HG03103 (cell line): ENCODE measurements at regions not wholly inside any gene's neighbourhood (a gene's known extent, or its start where the extent isn't known, plus 50 kb on each side); places are given as distances from the start of the nearest gene placed in this dataset.

Source experiments
- ATAC-seq: cut with Tn5 transposase; IDR thresholded peaks from one replicate; pipeline ENCODE4 v1.9.1; 2021; ENCODE audit warnings: low read depth; ENCODE audit not compliant: unreplicated experiment

DNA sequence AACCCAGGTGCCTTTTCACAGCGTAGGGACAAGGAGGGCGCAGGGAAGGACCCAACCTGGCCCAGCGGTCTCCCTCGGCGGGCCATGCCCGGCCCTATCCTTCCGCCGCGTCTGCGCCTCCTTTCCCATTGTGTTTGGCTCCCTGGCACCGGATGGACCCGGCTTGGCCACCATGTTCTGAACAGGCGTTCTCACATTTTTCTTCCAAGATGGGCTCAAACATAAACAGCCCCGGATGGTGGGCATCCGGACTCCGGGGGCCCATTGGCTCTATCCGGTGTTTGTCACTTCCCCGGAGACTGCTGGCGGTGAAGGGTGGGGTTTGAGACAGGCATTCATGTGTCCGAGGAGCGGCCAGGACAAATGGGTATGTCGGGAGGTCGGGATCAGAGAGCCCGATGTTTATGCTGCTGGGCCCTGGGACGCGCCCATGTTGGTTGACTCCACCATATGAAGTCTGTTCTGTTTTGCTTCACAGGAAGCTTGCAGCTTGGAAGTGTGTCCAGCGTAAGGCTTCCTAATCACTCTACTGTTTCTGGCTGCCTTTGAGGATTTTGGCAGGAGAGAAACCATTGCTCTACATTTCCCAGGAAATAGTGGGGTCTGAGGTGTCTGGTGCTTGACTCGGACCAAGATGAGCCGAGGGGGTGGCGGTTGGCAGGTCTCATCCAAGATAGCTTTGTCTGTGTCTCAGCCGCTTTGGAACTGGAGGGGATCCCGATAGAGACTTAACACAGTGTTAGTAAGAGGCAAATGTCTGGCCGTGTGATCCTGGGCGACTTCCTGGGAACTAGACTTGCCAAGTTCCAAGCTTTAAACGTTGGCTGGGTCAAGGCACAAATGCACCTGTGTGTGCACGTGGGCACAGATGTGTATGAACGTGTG lies 188.3 kb downstream of the IRF8 start:
- ATAC-seq: no peak

DNA sequence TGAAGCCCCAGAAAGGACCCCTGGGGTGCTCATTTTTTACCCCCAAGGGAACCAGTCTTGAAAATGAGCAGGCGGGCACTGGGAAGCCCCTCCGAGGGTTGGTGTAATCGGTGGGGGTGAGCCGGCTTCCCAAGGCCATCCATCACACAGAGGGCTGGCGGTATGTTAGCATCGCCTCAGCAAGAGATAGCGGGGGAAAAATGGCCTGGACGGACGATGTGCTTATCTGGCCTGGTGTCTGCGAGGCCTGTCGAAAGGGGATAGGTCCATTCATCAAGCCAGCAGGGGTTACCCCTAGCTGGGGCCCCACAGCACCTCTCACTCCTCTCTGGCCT lies 188.9 kb downstream of the IRF8 start:
- ATAC-seq: no peak

DNA sequence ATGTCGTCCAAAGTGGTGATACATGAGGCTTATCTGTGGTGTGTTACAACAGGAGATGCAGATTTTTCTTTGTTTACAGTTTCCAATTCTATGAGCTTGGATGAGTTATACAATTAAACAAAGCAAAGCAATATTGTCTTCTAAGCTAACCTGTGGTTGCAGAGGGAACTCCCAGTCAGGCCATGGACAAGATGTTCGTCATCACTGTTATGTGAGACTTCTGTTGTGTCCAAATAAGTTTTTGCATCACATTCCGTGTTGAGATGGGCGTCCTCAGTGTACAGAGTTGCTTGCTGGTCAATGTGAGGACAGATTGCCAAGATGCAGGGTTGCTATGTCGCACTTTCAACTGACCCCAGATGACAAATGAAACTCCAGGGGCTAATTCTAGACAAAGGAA lies 189.3 kb downstream of the IRF8 start:
- no peak for ATAC-seq

GRCh38 chr16:86088816-86089215 lies 189.9 kb downstream of the IRF8 start:
- ATAC-seq: no peak

- no peak for ATAC-seq
These were observed 190.5 kb downstream of the IRF8 start for GRCh38 chr16:86089334-86089900.

DNA sequence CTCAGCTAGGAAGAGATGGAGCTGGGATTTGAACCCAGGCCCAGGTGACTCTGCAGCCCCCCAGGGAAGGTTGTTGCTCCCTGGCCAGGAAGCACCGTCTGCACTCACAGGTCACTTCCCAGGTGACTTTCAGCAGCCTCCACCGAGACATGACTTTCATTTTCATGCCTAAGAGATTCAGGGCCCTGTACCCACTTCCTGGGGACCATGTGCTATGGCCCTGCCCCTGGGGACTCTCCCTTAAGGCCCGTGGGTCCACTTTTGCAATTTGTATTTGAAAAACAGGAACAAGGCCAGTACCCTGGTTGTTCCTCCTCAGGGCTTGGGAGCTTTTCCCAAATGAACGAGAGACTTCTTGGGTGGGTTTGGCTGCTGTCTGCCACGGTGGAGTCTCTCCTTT lies 191.0 kb downstream of the IRF8 start:
- ATAC-seq: no peak

DNA sequence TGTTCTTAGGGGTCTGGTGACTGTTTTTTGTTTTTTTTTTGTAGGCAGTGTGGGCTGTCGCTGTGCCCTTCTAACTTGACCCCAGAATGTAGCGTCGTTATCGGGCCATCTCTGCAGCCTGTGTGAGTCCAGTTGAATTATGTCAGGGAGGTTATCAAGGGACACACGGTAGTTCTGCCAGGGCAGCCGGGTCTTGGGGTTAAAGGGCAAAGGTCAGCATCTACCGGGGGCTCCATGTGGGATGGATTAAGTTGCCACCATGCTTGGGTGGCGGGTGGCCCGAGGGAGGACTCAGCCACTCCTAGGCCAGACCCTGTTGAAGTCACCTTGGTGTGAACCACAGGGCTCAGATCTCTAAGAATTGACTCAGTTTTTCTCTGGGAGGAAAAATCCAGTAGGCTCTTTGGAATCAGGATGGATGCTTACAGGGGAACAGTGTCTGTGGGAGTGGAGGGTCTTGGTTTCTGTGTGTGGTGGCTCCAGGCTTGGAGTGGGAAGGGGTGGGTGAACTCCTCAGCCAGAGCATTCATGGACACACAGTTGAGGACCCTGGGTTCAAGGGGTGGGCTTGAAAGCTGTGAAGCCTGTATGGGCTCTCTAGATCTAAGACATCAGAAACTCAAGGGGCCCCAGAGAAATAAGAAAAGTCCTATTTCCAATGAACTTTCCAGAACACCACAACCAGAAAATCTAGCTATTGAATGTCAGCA lies 191.7 kb downstream of the IRF8 start:
- ATAC-seq: no peak

GRCh38 chr16:86091976-86092375 lies 193.0 kb downstream of the IRF8 start:
- ATAC-seq: no peak

GRCh38 chr16:86092586-86093480 lies 193.9 kb downstream of the IRF8 start:
- ATAC-seq: no peak

DNA sequence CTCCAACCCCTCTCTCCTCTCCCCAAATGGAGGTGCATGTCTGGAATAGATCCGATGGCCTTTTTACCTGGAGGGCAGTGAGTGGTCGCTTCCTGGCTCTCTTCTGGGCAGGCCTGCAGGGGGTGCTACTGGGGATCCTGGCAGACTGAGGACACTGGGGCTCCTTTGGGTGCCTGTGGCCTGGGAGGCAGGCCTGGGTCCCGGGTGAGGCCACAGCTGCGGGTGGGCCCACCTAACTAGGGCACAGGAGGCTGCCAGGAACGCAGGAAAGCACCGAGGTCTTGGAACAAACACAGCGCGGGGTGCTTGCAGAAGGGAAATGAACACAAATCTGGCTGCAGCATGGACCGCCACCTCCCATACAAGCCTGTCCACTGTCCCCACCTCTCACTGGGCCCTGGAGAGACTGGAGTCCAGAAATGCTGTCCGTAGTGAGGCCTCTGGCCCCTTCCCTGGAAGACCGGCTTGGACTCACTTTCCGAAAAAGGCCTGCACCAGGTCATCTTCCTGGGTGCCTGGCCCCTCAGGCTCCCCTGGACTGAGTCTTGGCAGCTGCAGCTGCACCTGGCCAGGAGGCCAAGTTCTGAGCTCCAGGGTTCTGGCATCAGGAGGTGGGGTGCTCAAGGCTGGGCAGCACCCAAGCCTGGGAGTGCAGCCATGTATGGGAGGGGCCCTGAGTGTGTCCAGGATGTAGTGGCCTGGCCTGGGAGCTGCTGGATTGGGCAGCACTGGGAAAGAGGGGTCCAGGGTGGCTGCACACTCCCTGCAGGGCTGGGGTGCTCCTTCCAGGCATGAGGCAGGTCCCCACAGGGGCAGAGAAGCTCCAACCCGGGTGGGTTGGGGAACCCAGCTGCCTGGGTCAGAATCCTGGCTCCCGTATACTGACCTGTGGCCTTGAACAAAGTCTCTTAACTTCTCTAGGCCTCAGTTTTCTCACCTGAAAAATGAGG lies 195.1 kb downstream of the IRF8 start:
- ATAC-seq: no peak

DNA sequence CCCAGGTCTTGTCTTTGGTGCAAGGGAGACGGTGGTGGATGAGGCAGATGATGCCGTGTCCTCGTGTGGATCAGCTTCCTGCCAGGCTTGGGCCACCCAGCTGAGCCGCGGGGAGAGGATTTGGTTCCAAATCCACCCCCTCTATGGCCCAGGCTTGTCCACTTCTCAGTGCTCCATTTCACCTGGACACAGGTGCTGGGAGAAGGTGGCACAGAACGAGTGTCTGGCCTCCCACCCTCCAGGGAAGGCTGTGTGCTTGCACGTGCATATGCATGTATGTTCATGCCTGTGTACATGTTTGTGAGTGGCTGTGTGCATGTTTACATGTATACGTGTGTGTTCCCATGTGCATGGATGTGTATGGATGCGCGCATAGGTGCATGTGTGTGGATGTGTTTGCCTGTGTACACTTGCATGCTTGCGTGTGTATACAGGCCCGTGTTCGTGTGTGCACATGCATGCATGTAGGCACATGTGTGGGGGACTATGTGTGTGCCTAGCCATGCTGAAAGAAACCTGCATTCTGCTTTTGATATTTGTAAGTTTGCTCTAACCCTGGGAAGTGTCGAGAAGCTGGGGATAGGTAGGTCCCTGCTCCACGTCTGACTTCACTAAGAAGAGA lies 196.3 kb downstream of the IRF8 start:
- no peak for ATAC-seq

GRCh38 chr16:86095906-86096485 lies 197.0 kb downstream of the IRF8 start:
- no peak for ATAC-seq

DNA sequence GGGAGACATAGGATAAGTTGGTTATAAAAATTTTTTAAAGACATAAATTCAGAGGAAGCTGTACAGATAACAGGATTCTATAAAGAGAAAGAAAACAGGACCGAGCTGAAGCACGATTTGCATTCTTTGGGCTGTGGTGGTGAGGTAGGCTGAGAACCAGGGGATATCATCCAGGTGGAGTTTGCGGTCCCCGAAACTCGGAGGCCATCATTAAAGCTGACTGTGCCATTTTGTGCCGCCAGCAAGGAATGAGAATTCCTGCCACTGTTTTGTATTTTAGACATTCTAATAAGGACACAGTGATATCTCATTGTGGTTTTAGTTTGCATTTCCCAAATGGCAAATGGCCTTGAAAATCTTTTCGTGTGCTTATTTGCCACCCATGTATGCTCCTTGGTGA lies 197.9 kb downstream of the IRF8 start:
- no peak for ATAC-seq

DNA sequence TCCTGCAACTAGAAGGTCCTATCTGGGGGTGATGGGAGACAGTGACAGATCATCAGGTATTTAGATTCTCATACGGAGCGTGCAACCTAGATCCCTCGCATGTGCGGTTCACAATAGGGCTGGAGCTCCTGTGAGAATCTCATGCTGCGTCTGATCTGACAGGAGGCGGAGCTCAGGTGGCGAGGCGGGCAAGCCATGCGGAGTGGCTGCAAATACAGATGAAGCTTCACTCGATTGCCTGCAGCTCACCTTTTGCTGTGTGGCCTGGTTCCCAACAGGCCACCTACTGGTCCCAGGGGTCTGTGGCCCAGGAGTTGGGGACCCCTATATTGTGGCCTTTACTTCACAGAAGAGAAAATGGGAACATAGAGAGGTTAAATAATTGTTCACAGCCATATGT lies 200.4 kb downstream of the IRF8 start:
- ATAC-seq: no peak

DNA sequence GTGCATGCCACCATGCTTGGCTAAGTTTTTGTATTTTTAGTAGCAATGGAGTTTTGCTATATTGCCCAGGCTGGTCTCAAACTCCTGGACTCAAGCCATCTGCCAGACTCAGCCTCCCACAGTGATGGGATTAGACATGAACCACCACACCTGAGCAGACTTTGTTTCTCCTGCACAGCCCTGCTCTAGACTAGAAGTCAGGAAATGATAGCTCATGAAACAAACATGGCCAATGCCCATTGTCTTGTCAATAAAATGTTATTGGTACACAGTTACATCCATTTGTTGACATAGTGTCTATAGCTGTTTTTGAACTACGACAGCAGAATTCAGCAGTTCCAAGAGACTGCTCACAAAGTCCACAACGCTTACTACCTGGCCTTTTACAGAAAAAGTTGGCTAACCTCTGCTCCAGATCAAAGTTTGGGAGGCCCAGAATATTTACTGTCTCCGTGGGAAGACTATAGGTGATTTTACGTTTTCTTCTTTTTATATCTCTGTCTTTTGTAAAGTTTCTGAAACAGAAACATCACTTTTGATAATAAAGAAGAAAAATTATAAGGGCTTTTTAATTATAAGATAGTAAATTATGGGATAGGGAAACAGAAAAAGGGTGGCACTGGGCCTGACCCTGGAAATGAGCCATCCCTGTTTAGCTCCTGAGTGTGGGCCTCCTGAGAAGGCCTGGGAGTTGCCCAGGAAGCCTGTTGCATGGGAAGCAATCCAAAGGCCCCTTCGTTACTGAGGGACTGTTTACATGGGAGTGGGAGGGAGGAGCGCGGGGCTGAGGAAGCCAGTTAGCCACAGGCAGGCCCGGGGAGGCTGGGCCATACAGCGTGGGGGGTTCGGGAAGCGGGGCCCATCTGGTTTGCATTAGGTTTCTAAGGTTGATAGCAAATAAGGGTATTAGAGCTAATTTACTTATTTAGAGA lies 201.5 kb downstream of the IRF8 start:
- no peak for ATAC-seq

DNA sequence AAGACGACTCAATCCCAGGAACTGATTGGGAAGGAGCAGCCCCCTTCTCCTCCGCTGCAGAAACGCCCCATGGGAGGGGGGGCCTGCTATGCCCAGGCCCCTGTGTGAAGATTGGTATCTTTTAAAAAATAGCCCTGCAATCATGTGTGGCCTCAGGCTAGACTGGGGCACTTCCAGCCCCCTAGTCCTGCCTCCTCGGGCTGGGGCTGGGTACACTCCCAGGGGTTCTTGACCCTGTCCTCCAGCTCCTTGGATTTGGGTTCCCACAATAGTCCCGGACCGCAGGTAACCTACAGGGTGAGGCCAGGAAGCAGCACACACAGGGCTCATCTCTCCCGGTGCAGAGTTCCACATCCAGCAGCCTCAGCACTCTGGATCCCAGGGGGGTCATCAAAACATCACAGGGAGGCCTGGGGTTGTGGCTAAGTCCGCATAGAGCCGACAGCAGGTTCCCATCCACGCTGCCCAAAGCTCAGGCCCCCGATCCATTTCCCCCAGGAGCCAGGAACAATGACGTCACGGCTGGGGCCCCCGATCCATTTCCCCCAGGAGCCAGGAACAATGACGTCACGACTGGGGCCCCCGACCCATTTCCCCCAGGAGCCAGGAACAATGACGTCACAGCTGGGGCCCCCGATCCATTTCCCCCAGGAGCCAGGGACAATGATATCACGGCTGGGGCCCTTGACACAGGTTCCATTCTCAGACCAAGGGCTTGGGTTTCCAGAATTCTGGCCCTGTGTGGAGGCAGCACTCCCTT lies 202.4 kb downstream of the IRF8 start:
- ATAC-seq: no peak

DNA sequence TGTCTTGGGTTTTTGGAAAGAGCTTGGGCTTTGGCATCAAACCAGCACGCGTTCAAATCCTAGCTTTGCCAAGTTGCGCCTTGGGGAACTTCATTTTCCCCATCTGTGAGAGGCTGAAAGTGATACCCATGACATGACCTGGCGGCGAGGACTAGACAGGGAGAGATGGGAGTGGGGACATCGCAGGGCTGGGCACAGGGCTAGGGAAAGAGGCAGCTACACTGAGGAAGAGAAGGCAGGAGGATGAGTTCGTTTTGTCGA lies 202.9 kb downstream of the IRF8 start:
- ATAC-seq: no peak
